WTC11 (cell line): ENCODE measurements at regions not wholly inside any gene's neighbourhood (a gene's known extent, or its start where the extent isn't known, plus 50 kb on each side); places are given as distances from the start of the nearest gene placed in this dataset.

ENCODE experiments used
- ATAC-seq: fragments of 200-7000 bp; cut with Tn5 transposase; 2 replicates; pipeline ENCODE4 v1.10.0; 2021; ENCODE audit warnings: mild to moderate bottlenecking, moderate library complexity
- CTCF ChIA-PET: fragments of 300-600 bp; sonication (Branson Sonifier 250); formaldehyde crosslinking; loops from one replicate; lab custom pipeline; 2021; ENCODE audit warnings: antibody characterized with exemption; lab: Charles Lee
- POLR2A ChIA-PET: fragments of 350-600 bp; sonication (Branson Sonifier 250); formaldehyde crosslinking; loops from one replicate; lab custom pipeline; 2021; ENCODE audit warnings: antibody characterized with exemption; lab: Charles Lee
- DNase-seq: peaks from one replicate; pipeline ENCODE4 v3.0.0; 2021; ENCODE audit warnings: low spot score
- H3K27ac Mint-ChIP-seq: 2 replicates; pipeline ENCODE4 v1.8.0; 2021; ENCODE audit warnings: mixed read lengths
- H3K27me3 Mint-ChIP-seq: 2 replicates; pipeline ENCODE4 v1.8.0; 2021; ENCODE audit warnings: low read depth, mild to moderate bottlenecking, moderate library complexity, mixed read lengths
- H3K36me3 Mint-ChIP-seq: 2 replicates; pipeline ENCODE4 v1.8.0; 2021; ENCODE audit warnings: mixed read lengths
- H3K4me1 Mint-ChIP-seq: 2 replicates; pipeline ENCODE4 v1.8.0; 2022; ENCODE audit warnings: mixed read lengths
- H3K4me3 Mint-ChIP-seq: 2 replicates; pipeline ENCODE4 v1.8.0; 2021; ENCODE audit warnings: mild to moderate bottlenecking, moderate library complexity, mixed read lengths
- H3K9me3 Mint-ChIP-seq: 2 replicates; pipeline ENCODE4 v1.8.0; 2021; ENCODE audit warnings: mixed read lengths
- ATF2 ChIP-seq: sonication (generic); formaldehyde crosslinking; IDR thresholded peaks from 2 replicates; pipeline ENCODE4 v1.8.1; 2022; ENCODE audit warnings: low read depth, missing genetic modification reagents, borderline replicate concordance
- KAT7 ChIP-seq: sonication (generic); formaldehyde crosslinking; IDR thresholded peaks from 2 replicates; pipeline ENCODE4 v1.8.1; 2023; ENCODE audit warnings: missing genetic modification reagents, mild to moderate bottlenecking, borderline replicate concordance
- MXD4 ChIP-seq: fragments of 250-450 bp; sonication (Bioruptor Pico); IDR thresholded peaks from 2 replicates; pipeline ENCODE4 v1.8.0; 2021; ENCODE audit warnings: mild to moderate bottlenecking, moderate library complexity, borderline replicate concordance
- NR3C1 ChIP-seq: sonication (generic); formaldehyde crosslinking; conservative IDR thresholded peaks from 2 replicates; pipeline ENCODE4 v1.8.1; 2023; ENCODE audit warnings: low read depth, mild to moderate bottlenecking, missing genetic modification reagents
- TP53 ChIP-seq: sonication (generic); formaldehyde crosslinking; IDR thresholded peaks from 2 replicates; pipeline ENCODE4 v1.8.1; 2023; ENCODE audit warnings: mild to moderate bottlenecking, missing genetic modification reagents
- ZBTB43 ChIP-seq: sonication (generic); formaldehyde crosslinking; IDR thresholded peaks from 2 replicates; pipeline ENCODE4 v1.8.1; 2023; ENCODE audit warnings: mild to moderate bottlenecking, missing genetic modification reagents
- ZNF219 ChIP-seq: sonication (generic); formaldehyde crosslinking; IDR thresholded peaks from 2 replicates; pipeline ENCODE4 v1.8.0; 2023; ENCODE audit warnings: missing genetic modification reagents, mild to moderate bottlenecking, borderline replicate concordance
- ZNF317 ChIP-seq: sonication (generic); formaldehyde crosslinking; IDR thresholded peaks from 2 replicates; pipeline ENCODE4 v1.8.1; 2023; ENCODE audit warnings: low read depth, mild to moderate bottlenecking, moderate library complexity, missing genetic modification reagents, borderline replicate concordance
- ZNF396 ChIP-seq: fragments of 250-450 bp; sonication (Bioruptor Pico); IDR thresholded peaks from 2 replicates; pipeline ENCODE4 v1.8.0; 2021; ENCODE audit warnings: mild to moderate bottlenecking, moderate library complexity, borderline replicate concordance
- TF ChIP-seq, protein P1 (sequence below): fragments of 250-450 bp; sonication (Bioruptor Pico); IDR thresholded peaks from 2 replicates; pipeline ENCODE4 v1.8.0; 2021; ENCODE audit warnings: mild to moderate bottlenecking
- TF ChIP-seq, protein P2 (sequence below): sonication (generic); formaldehyde crosslinking; IDR thresholded peaks from 2 replicates; pipeline ENCODE4 v1.8.1; 2023; ENCODE audit warnings: mild to moderate bottlenecking, missing genetic modification reagents, moderate library complexity
- TF ChIP-seq, protein P3 (sequence below): sonication (generic); formaldehyde crosslinking; IDR thresholded peaks from 2 replicates; pipeline ENCODE4 v1.8.1; 2023; ENCODE audit warnings: mild to moderate bottlenecking, missing genetic modification reagents, borderline replicate concordance
- TF ChIP-seq, protein P4 (sequence below): fragments of 250-450 bp; sonication (Bioruptor Pico); IDR thresholded peaks from 2 replicates; pipeline ENCODE4 v2.1.2; 2022; ENCODE audit warnings: mild to moderate bottlenecking, moderate library complexity

DNA sequence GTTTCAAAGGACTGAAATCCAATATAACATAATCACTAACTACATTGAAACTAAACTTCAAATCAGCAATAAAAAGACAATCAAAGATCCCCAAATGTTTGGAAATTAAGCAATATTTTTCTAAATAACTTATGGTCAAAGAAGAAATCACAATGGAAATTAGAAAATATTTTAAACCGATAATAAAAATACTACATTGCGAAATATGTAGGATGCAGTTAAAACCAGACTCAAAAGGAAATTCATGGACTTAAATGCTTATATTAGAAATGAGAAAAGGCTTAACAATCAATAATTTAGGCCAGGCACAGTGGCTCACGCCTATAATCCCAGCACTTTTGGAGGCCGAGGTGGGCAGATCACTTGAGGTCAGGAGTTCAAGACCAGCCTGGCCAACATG is 79.0 kb upstream of the HAAO start:
- Mint-ChIP-seq H3K9me3 (peaks cover 20% of the 10 kb centered on the region), H3K4me1 (0 out of 2 replicates have a peak, but pooled peaks cover 5% of the 10 kb centered on the region), H3K36me3 (peaks cover 12% of the 10 kb centered on the region), H3K27me3 (peaks cover 6% of the 10 kb centered on the region; the same call in 1 of the 2 replicates), H3K4me3 (no peak overlapping the region), H3K27ac (no peak overlapping the region)
- POLR2A ChIA-PET, result no interaction called here
- CTCF ChIA-PET, result no interaction called here
- DNase-seq, result no peak
- TF ChIP-seq TP53 (CRISPR knock-in tag), result no peak
- ATAC-seq, result no peak

DNA sequence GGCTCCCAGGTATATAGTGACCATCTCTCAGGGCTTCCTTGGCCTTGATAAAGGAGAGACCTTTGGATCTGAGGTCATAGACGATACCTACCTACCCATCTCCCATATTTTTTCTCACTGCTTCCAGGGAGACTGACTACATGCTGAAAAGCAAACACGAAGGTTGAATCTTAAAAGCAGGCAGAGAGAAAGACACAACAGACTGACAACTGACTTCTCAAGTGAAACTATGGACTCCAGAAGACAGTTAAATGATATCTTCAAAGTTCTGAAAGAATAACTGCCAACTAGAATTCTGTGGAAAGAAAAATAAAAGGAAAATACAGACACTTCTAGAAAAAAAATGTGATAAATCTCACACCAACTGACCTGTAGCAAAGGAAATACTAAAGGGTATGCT is 76.5 kb upstream of the HAAO start:
- TF ChIP-seq NR3C1 (CRISPR knock-in tag) (no peak), ZNF317 (CRISPR knock-in tag) (peak; percentile 97)
- TF ChIP-seq, all 79 proteins: peak for 1
- no peaks in the 10 kb centered on the region for H3K4me1 Mint-ChIP-seq
- H3K27ac Mint-ChIP-seq, result no peak overlapping the region
- H3K9me3 Mint-ChIP-seq, result peaks cover 20% of the 10 kb centered on the region
- peaks cover 6% of the 10 kb centered on the region; the same call in 1 of the 2 replicates for H3K27me3 Mint-ChIP-seq
- CTCF ChIA-PET, result no interaction called here
- ATAC-seq (no peak), DNase-seq (no peak)
- peaks cover 12% of the 10 kb centered on the region for H3K36me3 Mint-ChIP-seq
- POLR2A ChIA-PET, result no interaction called here
- no peak overlapping the region for H3K4me3 Mint-ChIP-seq

DNA sequence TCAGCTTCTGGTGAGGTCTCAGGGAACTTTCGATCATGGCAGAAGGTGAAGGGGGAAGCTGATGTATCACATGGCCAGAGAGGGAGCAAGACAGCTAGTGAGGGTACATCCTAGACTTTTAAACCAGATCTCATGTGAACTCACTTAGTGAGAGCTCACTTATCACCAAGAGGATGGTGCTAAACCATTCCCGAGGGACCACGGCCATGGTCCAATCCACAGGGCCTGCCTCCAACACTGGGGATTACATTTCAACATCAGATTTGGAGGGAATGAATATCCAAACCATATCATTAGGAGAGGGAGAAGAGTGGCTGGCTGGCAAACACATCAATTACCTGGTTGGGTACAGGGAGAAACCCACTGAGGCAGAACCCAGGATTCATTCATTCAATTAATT is 75.7 kb upstream of the HAAO start:
- no peak for ATAC-seq
- peaks cover 12% of the 10 kb centered on the region for H3K36me3 Mint-ChIP-seq

GRCh38 chr2:42867093-42868065 is 75.0 kb upstream of the HAAO start:
- H3K36me3 Mint-ChIP-seq, result peaks cover 12% of the 10 kb centered on the region
- ChIA-PET POLR2A (no interaction called here), CTCF (interaction anchor here (1.1 kb wide), 1 partner anchor 157 kb away, joined by 3 read pairs; no protein-coding TSS in a partner anchor)
- no peak overlapping the region for H3K27ac Mint-ChIP-seq
- DNase-seq, result no peak
- H3K4me3 Mint-ChIP-seq, result no peak overlapping the region
- peaks cover 20% of the 10 kb centered on the region for H3K9me3 Mint-ChIP-seq
- peaks cover 6% of the 10 kb centered on the region; the same call in 1 of the 2 replicates for H3K27me3 Mint-ChIP-seq
- H3K4me1 Mint-ChIP-seq, result no peaks in the 10 kb centered on the region
- no peak for ATAC-seq
- TF ChIP-seq, protein P1, sequence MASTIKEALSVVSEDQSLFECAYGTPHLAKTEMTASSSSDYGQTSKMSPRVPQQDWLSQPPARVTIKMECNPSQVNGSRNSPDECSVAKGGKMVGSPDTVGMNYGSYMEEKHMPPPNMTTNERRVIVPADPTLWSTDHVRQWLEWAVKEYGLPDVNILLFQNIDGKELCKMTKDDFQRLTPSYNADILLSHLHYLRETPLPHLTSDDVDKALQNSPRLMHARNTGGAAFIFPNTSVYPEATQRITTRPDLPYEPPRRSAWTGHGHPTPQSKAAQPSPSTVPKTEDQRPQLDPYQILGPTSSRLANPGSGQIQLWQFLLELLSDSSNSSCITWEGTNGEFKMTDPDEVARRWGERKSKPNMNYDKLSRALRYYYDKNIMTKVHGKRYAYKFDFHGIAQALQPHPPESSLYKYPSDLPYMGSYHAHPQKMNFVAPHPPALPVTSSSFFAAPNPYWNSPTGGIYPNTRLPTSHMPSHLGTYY, result no peak
- TF ChIP-seq ZNF219 (CRISPR knock-in tag), result no peak
- no peak for TF ChIP-seq KAT7 (CRISPR knock-in tag)
- no peak for TF ChIP-seq MXD4
- no peak for TF ChIP-seq ZBTB43 (CRISPR knock-in tag)
- TF ChIP-seq, protein P2, sequence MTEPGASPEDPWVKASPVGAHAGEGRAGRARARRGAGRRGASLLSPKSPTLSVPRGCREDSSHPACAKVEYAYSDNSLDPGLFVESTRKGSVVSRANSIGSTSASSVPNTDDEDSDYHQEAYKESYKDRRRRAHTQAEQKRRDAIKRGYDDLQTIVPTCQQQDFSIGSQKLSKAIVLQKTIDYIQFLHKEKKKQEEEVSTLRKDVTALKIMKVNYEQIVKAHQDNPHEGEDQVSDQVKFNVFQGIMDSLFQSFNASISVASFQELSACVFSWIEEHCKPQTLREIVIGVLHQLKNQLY, result no peak
- TF ChIP-seq ATF2 (CRISPR knock-in tag), result no peak
- no peak for TF ChIP-seq ZNF396

More for the DNA sequence above, 75.7 kb upstream of the HAAO start:
- TF ChIP-seq, protein P3, sequence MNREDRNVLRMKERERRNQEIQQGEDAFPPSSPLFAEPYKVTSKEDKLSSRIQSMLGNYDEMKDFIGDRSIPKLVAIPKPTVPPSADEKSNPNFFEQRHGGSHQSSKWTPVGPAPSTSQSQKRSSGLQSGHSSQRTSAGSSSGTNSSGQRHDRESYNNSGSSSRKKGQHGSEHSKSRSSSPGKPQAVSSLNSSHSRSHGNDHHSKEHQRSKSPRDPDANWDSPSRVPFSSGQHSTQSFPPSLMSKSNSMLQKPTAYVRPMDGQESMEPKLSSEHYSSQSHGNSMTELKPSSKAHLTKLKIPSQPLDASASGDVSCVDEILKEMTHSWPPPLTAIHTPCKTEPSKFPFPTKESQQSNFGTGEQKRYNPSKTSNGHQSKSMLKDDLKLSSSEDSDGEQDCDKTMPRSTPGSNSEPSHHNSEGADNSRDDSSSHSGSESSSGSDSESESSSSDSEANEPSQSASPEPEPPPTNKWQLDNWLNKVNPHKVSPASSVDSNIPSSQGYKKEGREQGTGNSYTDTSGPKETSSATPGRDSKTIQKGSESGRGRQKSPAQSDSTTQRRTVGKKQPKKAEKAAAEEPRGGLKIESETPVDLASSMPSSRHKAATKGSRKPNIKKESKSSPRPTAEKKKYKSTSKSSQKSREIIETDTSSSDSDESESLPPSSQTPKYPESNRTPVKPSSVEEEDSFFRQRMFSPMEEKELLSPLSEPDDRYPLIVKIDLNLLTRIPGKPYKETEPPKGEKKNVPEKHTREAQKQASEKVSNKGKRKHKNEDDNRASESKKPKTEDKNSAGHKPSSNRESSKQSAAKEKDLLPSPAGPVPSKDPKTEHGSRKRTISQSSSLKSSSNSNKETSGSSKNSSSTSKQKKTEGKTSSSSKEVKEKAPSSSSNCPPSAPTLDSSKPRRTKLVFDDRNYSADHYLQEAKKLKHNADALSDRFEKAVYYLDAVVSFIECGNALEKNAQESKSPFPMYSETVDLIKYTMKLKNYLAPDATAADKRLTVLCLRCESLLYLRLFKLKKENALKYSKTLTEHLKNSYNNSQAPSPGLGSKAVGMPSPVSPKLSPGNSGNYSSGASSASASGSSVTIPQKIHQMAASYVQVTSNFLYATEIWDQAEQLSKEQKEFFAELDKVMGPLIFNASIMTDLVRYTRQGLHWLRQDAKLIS (CRISPR knock-in tag), result no peak
- TF ChIP-seq, protein P4, sequence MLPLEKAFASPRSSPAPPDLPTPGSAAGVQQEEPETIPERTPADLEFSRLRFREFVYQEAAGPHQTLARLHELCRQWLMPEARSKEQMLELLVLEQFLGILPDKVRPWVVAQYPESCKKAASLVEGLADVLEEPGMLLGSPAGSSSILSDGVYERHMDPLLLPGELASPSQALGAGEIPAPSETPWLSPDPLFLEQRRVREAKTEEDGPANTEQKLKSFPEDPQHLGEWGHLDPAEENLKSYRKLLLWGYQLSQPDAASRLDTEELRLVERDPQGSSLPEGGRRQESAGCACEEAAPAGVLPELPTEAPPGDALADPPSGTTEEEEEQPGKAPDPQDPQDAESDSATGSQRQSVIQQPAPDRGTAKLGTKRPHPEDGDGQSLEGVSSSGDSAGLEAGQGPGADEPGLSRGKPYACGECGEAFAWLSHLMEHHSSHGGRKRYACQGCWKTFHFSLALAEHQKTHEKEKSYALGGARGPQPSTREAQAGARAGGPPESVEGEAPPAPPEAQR (CRISPR knock-in tag), result no peak
- TF ChIP-seq, all 79 proteins: peak for 0
- Mint-ChIP-seq H3K4me3 (no peak overlapping the region), H3K9me3 (peaks cover 20% of the 10 kb centered on the region), H3K27ac (no peak overlapping the region), H3K27me3 (peaks cover 6% of the 10 kb centered on the region; the same call in 1 of the 2 replicates), H3K4me1 (no peaks in the 10 kb centered on the region)
- POLR2A ChIA-PET, result no interaction called here
- CTCF ChIA-PET, result interaction anchor here (1.1 kb wide), 1 partner anchor 156 kb away, joined by 3 read pairs; no protein-coding TSS in a partner anchor
- no peak for DNase-seq
